ENCODE measurements at regions not wholly inside any gene's neighbourhood (a gene's known extent, or its start where the extent isn't known, plus 50 kb on each side); places are given as distances from the start of the nearest gene placed in this dataset.
A peak's percentile ranks its signal among the peaks of the same experiment; 100 is the strongest.

DNA sequence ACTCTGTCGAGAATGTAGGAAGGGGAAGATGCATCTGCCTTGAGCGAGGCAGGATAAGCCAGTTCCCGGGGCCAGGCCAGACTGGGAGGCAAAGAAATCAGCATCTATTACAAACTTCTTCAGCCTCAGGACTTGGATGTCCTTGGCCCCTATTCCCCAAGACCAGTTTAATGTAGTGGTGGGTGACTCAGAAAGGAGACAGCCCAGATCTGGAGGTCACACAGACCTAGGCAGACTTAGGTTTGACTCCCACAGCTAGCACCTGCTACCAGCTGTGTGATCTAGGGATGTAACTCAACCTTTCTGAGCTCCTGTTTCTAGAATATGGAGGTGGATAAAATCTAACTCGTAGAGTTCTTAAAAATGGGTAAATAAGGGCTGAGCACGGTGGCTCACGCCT lies 409.5 kb upstream of the PROK2 start:
- no peak for DNase-seq (ENCODE audit: extremely low spot score)
- Histone ChIP-seq H3K36me3 (no peaks in the 10 kb centered on the region), H3K4me1 (no peaks in the 10 kb centered on the region), H3K27me3 (peaks cover 0 to 3% (median 0%) of the 10 kb centered on the region in 4 donors), H3K27ac (replicated peaks in 1 of 4) (no peak overlapping the region), H3K9me3 (no peaks in the 10 kb centered on the region), H3K4me3 (no peak overlapping the region)
- intact Hi-C loops (cut with DNase I), result no loop called here
- WGBS, result 96% methylated on average over 6 of the region's 6 CpGs
- TF ChIP-seq, protein P1, sequence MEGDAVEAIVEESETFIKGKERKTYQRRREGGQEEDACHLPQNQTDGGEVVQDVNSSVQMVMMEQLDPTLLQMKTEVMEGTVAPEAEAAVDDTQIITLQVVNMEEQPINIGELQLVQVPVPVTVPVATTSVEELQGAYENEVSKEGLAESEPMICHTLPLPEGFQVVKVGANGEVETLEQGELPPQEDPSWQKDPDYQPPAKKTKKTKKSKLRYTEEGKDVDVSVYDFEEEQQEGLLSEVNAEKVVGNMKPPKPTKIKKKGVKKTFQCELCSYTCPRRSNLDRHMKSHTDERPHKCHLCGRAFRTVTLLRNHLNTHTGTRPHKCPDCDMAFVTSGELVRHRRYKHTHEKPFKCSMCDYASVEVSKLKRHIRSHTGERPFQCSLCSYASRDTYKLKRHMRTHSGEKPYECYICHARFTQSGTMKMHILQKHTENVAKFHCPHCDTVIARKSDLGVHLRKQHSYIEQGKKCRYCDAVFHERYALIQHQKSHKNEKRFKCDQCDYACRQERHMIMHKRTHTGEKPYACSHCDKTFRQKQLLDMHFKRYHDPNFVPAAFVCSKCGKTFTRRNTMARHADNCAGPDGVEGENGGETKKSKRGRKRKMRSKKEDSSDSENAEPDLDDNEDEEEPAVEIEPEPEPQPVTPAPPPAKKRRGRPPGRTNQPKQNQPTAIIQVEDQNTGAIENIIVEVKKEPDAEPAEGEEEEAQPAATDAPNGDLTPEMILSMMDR (IDR thresholded peaks at IDR 0.05), result no peak
- TF ChIP-seq POLR2AphosphoS5 (IDR thresholded peaks at IDR 0.05) (no peak), POLR2A (IDR thresholded peaks at IDR 0.05; ENCODE audit: low read depth) (no peak)

DNA sequence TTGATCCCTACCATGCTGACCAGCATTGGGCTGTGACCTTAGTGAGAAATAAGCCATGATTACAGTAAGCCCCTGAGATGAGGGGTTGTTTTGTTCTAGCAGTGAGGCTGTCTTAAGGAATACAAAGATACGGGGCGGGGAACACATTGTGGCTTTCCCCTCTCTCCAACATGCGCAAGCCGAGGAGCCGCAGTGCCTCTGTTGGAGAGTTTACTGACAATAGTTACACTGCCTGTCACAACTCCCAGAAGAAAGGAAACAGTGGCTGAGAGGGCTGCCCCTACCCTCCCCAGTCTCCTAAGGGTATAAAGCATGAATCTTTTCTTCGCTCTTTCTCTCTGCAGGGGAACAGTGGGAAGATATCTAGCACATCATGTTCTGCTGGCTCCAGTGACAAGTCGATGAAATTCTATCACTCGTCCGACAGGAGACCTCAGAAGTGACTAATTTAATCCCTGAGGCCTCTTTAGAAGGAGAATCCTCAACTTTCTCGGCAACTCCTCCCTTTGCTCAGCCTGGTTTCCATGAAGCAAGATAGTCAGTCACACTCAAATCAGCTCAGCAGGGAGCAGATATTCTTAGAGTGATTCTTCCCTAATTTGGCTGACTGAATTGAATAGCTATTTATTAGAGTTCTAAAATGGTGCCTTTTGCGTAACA lies 409.0 kb upstream of the PROK2 start:
- Histone ChIP-seq H3K9me3 (no peaks in the 10 kb centered on the region), H3K4me3 (no peak overlapping the region), H3K4me1 (no peaks in the 10 kb centered on the region), H3K27ac (replicated peaks in 1 of 4) (no peak overlapping the region), H3K36me3 (no peaks in the 10 kb centered on the region), H3K27me3 (peaks cover 0 to 3% (median 0%) of the 10 kb centered on the region in 4 donors)
- 95% methylated on average over 11 of the region's 11 CpGs for WGBS
- TF ChIP-seq EP300 (IDR thresholded peaks at IDR 0.05) (no peak), POLR2A (IDR thresholded peaks at IDR 0.05; ENCODE audit: low read depth) (no peak)
- TF ChIP-seq, protein P1 (IDR thresholded peaks at IDR 0.05), result no peak
- no peak for DNase-seq (ENCODE audit: extremely low spot score)
- intact Hi-C loops (cut with DNase I), result no loop called here

DNA sequence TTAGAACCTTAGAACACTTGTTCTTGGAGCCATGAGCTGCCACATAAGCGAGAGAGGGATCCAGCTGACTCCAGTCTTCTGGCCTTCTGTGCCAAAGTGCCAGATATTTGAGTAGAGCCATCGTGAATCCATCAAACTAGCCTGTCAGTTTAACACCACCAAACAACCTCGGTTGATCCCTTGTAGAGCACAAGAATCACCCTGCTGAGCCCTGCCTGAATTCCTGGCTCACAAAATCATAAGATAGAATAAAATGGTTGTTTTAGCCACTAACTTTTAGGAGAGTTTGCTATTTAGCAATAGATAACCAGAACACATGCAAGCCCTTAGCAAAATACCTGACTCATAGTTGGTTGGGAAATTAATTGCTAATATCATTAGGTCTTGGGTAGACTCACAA lies 407.6 kb upstream of the PROK2 start:
- Histone ChIP-seq H3K27me3 (peaks cover 0 to 3% (median 0%) of the 10 kb centered on the region in 4 donors), H3K4me1 (no peaks in the 10 kb centered on the region), H3K4me3 (no peak overlapping the region), H3K27ac (replicated peaks in 1 of 4) (no peak overlapping the region), H3K9me3 (no peaks in the 10 kb centered on the region), H3K36me3 (no peaks in the 10 kb centered on the region)
- WGBS, result 94% methylated on average over 3 of the region's 3 CpGs
- TF ChIP-seq, protein P1 (IDR thresholded peaks at IDR 0.05), result no peak
- no peak for TF ChIP-seq POLR2A (IDR thresholded peaks at IDR 0.05; ENCODE audit: low read depth)
- TF ChIP-seq POLR2AphosphoS5 (IDR thresholded peaks at IDR 0.05), result no peak
- no peak for TF ChIP-seq EP300 (IDR thresholded peaks at IDR 0.05)
- DNase-seq (ENCODE audit: extremely low spot score), result no peak
- intact Hi-C loops (cut with DNase I), result no loop called here

- no peaks in the 10 kb centered on the region for H3K27me3 ChIP-seq
- WGBS, result 84% methylated on average over 4 of the region's 4 CpGs
- H3K4me1 ChIP-seq, result peaks cover 0 to 4% (median 1%) of the 10 kb centered on the region in 4 donors
- no peak overlapping the region for H3K27ac ChIP-seq (replicated peaks in 1 of 4)
- no peaks in the 10 kb centered on the region for H3K36me3 ChIP-seq
- intact Hi-C loops (cut with DNase I), result no loop called here
- H3K4me3 ChIP-seq, result no peak overlapping the region
- H3K9me3 ChIP-seq, result no peaks in the 10 kb centered on the region
- DNase-seq (ENCODE audit: extremely low spot score), result no peak
- TF ChIP-seq, protein P1 (IDR thresholded peaks at IDR 0.05), result no peak
- TF ChIP-seq POLR2AphosphoS5 (IDR thresholded peaks at IDR 0.05), result peak in 1 of 2 donors; percentile 16
These were observed 406.4 kb upstream of the PROK2 start for GRCh38 chr3:72191209-72191960.

Measured in esophagus muscularis mucosa (tissue), 4 donors.